SH-SY5Y (cell line): ENCODE measurements at regions not wholly inside any gene's neighbourhood (a gene's known extent, or its start where the extent isn't known, plus 50 kb on each side); places are given as distances from the start of the nearest gene placed in this dataset.
A peak's percentile ranks its signal among the peaks of the same experiment; 100 is the strongest.

Source experiments
- GATA2 ChIP-seq: IDR thresholded peaks from 2 replicates; pipeline ENCODE4 v1.6.1; 2011; ENCODE audit warnings: mild to moderate bottlenecking, low read depth, low read length
- GATA3 ChIP-seq: IDR thresholded peaks from 2 replicates; pipeline ENCODE4 v1.6.1; 2011; ENCODE audit warnings: low read depth, mild to moderate bottlenecking, low read length, moderate library complexity

GRCh38 chr2:49291619-49292018 lies 137.3 kb upstream of the FSHR start:
- TF ChIP-seq GATA3: no peak
- no peak for TF ChIP-seq GATA2

GRCh38 chr2:49289711-49290110 lies 135.4 kb upstream of the FSHR start:
- TF ChIP-seq GATA3 (no peak), GATA2 (no peak)

- TF ChIP-seq GATA3 (no peak), GATA2 (no peak)
These were observed 134.8 kb upstream of the FSHR start for GRCh38 chr2:49288902-49289700.

GRCh38 chr2:49288113-49288705 lies 133.9 kb upstream of the FSHR start:
- TF ChIP-seq GATA2: no peak
- no peak for TF ChIP-seq GATA3

- TF ChIP-seq GATA2 (no peak), GATA3 (no peak)
These were observed 132.4 kb upstream of the FSHR start for GRCh38 chr2:49286726-49287125.

GRCh38 chr2:49286045-49286444 lies 131.7 kb upstream of the FSHR start:
- TF ChIP-seq GATA2 (no peak), GATA3 (no peak)

GRCh38 chr2:49278561-49278960 lies 124.2 kb upstream of the FSHR start:
- TF ChIP-seq GATA2: no peak
- no peak for TF ChIP-seq GATA3

GRCh38 chr2:49278141-49278540 lies 123.8 kb upstream of the FSHR start:
- no peak for TF ChIP-seq GATA3
- TF ChIP-seq GATA2: no peak

GRCh38 chr2:49271060-49271606 lies 116.8 kb upstream of the FSHR start:
- TF ChIP-seq GATA3: no peak
- TF ChIP-seq GATA2: no peak

GRCh38 chr2:49270091-49270490 lies 115.8 kb upstream of the FSHR start:
- TF ChIP-seq GATA3 (no peak), GATA2 (no peak)

- no peak for TF ChIP-seq GATA3
- TF ChIP-seq GATA2: no peak
These were observed 111.2 kb upstream of the FSHR start for GRCh38 chr2:49265471-49265870.

- TF ChIP-seq GATA2 (peak; percentile 43), GATA3 (0 out of 2 replicates have a peak, but pooled peaks have one; percentile 13)
These were observed 108.7 kb upstream of the FSHR start for GRCh38 chr2:49262801-49263560.

- no peak for TF ChIP-seq GATA2
- TF ChIP-seq GATA3: no peak
These were observed 107.5 kb upstream of the FSHR start for GRCh38 chr2:49261781-49262180.

GRCh38 chr2:49260979-49261538 lies 106.7 kb upstream of the FSHR start:
- TF ChIP-seq GATA2 (no peak), GATA3 (no peak)

- no peak for TF ChIP-seq GATA3
- no peak for TF ChIP-seq GATA2
These were observed 105.6 kb upstream of the FSHR start for GRCh38 chr2:49259926-49260325.
